GM12875 (cell line): ENCODE measurements at regions not wholly inside any gene's neighbourhood (a gene's known extent, or its start where the extent isn't known, plus 50 kb on each side); places are given as distances from the start of the nearest gene placed in this dataset.

Experiments used
- H3K4me3 ChIP-seq: one replicate; pipeline ENCODE4 v1.5.1; 2011; ENCODE audit warnings: low read depth, low read length, control low read depth
- CTCF ChIP-seq: IDR thresholded peaks from 2 replicates; pipeline ENCODE4 v1.5.1; 2011; ENCODE audit warnings: low read depth, mild to moderate bottlenecking, control low read depth, inconsistent platforms, low read length, moderate library complexity, borderline replicate concordance; ENCODE audit not compliant: insufficient read depth

- no peak for TF ChIP-seq CTCF
- no peak overlapping the region for H3K4me3 ChIP-seq
Observed at GRCh38 chr2:121075641-121076497, 209.1 kb downstream of the TFCP2L1 start.

GRCh38 chr2:121076498-121076820 lies 208.5 kb downstream of the TFCP2L1 start:
- no peak overlapping the region for H3K4me3 ChIP-seq
- no peak for TF ChIP-seq CTCF

GRCh38 chr2:121076885-121077549 lies 208.0 kb downstream of the TFCP2L1 start:
- H3K4me3 ChIP-seq: no peak overlapping the region
- peak; percentile 99 for TF ChIP-seq CTCF

- H3K4me3 ChIP-seq: no peak overlapping the region
- no peak for TF ChIP-seq CTCF
Observed at GRCh38 chr2:121078899-121079298, 206.1 kb downstream of the TFCP2L1 start.

GRCh38 chr2:121080013-121080772 lies 204.8 kb downstream of the TFCP2L1 start:
- peak; percentile 82 for TF ChIP-seq CTCF

GRCh38 chr2:121081701-121082100 lies 203.3 kb downstream of the TFCP2L1 start:
- no peak for TF ChIP-seq CTCF
- no peak overlapping the region for H3K4me3 ChIP-seq

More at GRCh38 chr2:121080013-121080772, 204.8 kb downstream of the TFCP2L1 start:
- no peak overlapping the region for H3K4me3 ChIP-seq
